Thyroid gland (tissue), 4 donors: ENCODE measurements at regions not wholly inside any gene's neighbourhood (a gene's known extent, or its start where the extent isn't known, plus 50 kb on each side); places are given as distances from the start of the nearest gene placed in this dataset.

Experiments
- DNase-seq, 2 donors: peaks; one replicate each; pipeline ENCODE4 v3.0.0-alpha.2; 2019
- H3K27ac ChIP-seq, 3 donors: fragments of 200-600 bp; sonication (generic); 1 replicate in 2 of 3; 2 replicates in 1 of 3; pipeline ENCODE4 v1.5.1; 2016 to 2019; ENCODE audit warnings: mild to moderate bottlenecking in 1 of 3, moderate library complexity in 1 of 3
- H3K27me3 ChIP-seq: fragments of 200-600 bp; sonication (generic); one replicate; pipeline ENCODE4 v1.5.1; 2019
- H3K36me3 ChIP-seq, 2 donors: fragments of 200-600 bp; sonication (generic); one replicate each; pipeline ENCODE4 v1.5.1; 2016 to 2019
- H3K4me1 ChIP-seq, 2 donors: fragments of 200-600 bp; sonication (generic); one replicate each; pipeline ENCODE4 v1.5.1; 2017 to 2019
- H3K4me3 ChIP-seq, 3 donors: fragments of 200-600 bp; sonication (generic); replicated peaks in 1 of 3; 1 replicate in 2 of 3; 2 replicates in 1 of 3; pipeline ENCODE4 v1.5.1; 2016; ENCODE audit warnings: mild to moderate bottlenecking in 1 of 3
- H3K9me3 ChIP-seq: fragments of 200-600 bp; sonication (generic); one replicate; pipeline ENCODE4 v1.5.1; 2017
- CTCF ChIP-seq, 6 experiments: fragments of 200-600 bp in 3 of 6; fragments of 450-650 bp in 3 of 6; sonication (generic) in 3 of 6; IDR thresholded peaks; one replicate each; pipeline ENCODE4 v1.5.1; 2016 to 2019; ENCODE audit warnings: antibody characterized with exemption in 6 of 6, mild to moderate bottlenecking in 2 of 6, inconsistent platforms in 1 of 6, moderate library complexity in 1 of 6
- POLR2A ChIP-seq, 2 donors: fragments of 450-650 bp; IDR thresholded peaks; one replicate each; pipeline ENCODE4 v1.6.1; 2017; ENCODE audit warnings: antibody characterized with exemption in 2 of 2, mild to moderate bottlenecking in 2 of 2, moderate library complexity in 1 of 2
- WGBS, 2 donors: methylation state at CpG; one replicate each; pipeline ENCODE4 v1.1.5; 2017; 5-methylcytosine and 5-hydroxymethylcytosine counted together
- intact Hi-C: fragments of 100-400 bp; cut with DNase I; formaldehyde crosslinking; loops from one replicate; pipeline ENCODE4 v1.15.1; 2023

DNA sequence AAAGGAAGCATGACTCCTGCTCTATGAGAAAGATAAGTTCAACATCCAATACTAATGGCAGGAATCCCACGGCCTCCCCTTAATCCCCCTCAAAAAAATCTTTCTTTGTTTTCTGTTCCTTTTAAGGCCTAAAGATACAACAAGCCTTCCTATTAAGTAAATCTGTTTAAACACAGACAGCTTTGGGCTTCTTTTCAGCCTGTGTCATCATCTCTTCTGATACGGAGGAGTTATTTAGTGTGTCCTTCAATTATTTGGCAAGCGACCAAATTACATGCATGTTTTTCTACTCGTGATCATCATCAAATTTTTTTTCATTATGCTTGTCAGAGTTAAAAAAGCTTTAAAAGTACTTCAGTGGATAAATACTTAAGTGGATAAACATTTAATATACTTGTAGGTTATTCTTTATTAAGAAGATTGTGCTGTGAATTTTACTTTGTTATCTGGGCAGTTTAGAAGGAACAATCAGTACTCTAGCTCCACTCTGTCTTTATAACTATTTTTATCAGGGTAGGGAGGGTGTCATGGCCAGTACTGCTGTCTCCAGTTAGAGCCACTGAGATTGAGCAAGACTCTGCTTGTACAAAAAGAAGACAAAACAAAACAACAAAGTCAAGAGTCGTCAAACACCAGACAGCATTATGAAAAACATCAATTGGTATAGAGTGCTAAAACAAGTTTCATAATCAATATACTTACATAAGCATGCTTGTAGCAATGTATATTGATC is 210.7 kb downstream of the PRR32 start:
- H3K27ac ChIP-seq: no peak overlapping the region

DNA sequence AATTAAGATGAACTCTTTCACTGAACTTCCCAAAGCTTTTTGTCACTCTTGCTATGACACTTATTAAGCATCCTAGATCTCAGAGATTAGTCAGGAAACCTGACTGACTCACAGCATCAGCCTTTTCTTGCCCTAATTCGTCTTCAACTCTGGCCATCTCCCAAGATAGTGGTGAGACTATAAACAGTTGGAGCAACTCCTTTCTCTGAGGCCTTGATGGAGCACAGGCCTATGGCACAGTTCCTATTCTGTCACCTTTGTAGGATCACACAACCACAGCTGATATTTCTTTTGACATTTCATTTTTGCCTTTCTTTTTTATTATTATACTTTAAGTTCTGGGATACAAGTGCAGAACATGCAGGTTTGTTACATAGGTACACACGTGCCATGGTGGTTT is 217.6 kb downstream of the PRR32 start:
- Histone ChIP-seq H3K27me3 (no peaks in the 10 kb centered on the region), H3K36me3 (no peaks in the 10 kb centered on the region), H3K4me3 (no peak overlapping the region), H3K9me3 (no peaks in the 10 kb centered on the region), H3K27ac (no peak overlapping the region), H3K4me1 (no peaks in the 10 kb centered on the region)
- TF ChIP-seq POLR2A (IDR thresholded peaks at IDR 0.05) (no peak), CTCF (IDR thresholded peaks at IDR 0.05) (no peak)
- DNase-seq: no peak
- intact Hi-C loops: no loop called here
- WGBS, 2 donors: 66 to 72% methylated on average over 2 of the region's 2 CpGs

More for the DNA sequence above, 210.7 kb downstream of the PRR32 start:
- Histone ChIP-seq H3K9me3 (no peaks in the 10 kb centered on the region), H3K36me3 (no peaks in the 10 kb centered on the region), H3K27me3 (no peaks in the 10 kb centered on the region), H3K4me1 (no peaks in the 10 kb centered on the region), H3K4me3 (no peak overlapping the region)
- intact Hi-C loops: no loop called here
- TF ChIP-seq CTCF (IDR thresholded peaks at IDR 0.05) (no peak), POLR2A (IDR thresholded peaks at IDR 0.05) (no peak)
- 46 to 48% methylated on average over 5 of the region's 5 CpGs for WGBS, 2 donors
- DNase-seq: no peak

DNA sequence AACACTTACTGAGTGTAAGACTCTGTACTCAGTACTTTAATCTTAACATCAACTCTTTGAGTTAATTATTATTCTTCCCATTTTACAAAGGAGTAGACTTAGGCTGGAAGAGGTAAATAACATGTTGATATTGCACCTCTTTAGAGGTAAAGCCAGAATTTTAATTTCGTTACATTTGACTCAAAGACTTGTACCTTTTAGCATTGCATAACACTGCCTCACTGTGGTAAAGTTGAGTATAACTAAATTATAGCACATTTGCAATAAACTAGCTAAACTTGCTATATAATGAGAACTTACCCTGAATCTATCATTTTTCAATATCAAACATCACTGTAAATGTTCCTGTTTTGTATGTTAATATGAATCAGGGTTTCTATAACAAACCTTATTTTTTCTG is 218.5 kb downstream of the PRR32 start:
- Histone ChIP-seq H3K9me3 (no peaks in the 10 kb centered on the region), H3K4me1 (no peaks in the 10 kb centered on the region), H3K27me3 (no peaks in the 10 kb centered on the region), H3K36me3 (no peaks in the 10 kb centered on the region), H3K27ac (no peak overlapping the region), H3K4me3 (no peak overlapping the region)
- intact Hi-C loops: no loop called here
- TF ChIP-seq POLR2A (IDR thresholded peaks at IDR 0.05): no peak
- TF ChIP-seq CTCF (IDR thresholded peaks at IDR 0.05): no peak
- no peak for DNase-seq
- WGBS, 2 donors: 42 to 53% methylated on average over 1 of the region's 1 CpG

- H3K36me3 ChIP-seq: no peaks in the 10 kb centered on the region
- intact Hi-C loops: no loop called here
- H3K27me3 ChIP-seq: no peaks in the 10 kb centered on the region
- H3K9me3 ChIP-seq: no peaks in the 10 kb centered on the region
- H3K27ac ChIP-seq: no peak overlapping the region
- no peaks in the 10 kb centered on the region for H3K4me1 ChIP-seq
- no peak for DNase-seq
- WGBS, 2 donors: 37 to 38% methylated on average over 3 of the region's 3 CpGs
- TF ChIP-seq POLR2A (IDR thresholded peaks at IDR 0.05) (no peak), CTCF (IDR thresholded peaks at IDR 0.05) (no peak)
- H3K4me3 ChIP-seq: no peak overlapping the region
Measured at GRCh38 chrX:127057891-127058619, 238.5 kb downstream of the PRR32 start.

- 66 to 86% methylated on average over 2 of the region's 2 CpGs for WGBS, 2 donors
- Histone ChIP-seq H3K27ac (no peak overlapping the region), H3K4me1 (no peaks in the 10 kb centered on the region), H3K9me3 (no peaks in the 10 kb centered on the region), H3K4me3 (no peak overlapping the region), H3K27me3 (no peaks in the 10 kb centered on the region), H3K36me3 (no peaks in the 10 kb centered on the region)
- TF ChIP-seq CTCF (IDR thresholded peaks at IDR 0.05): no peak
- TF ChIP-seq POLR2A (IDR thresholded peaks at IDR 0.05): no peak
- no peak for DNase-seq
- intact Hi-C loops: no loop called here
Measured at GRCh38 chrX:127085939-127086338, 266.4 kb downstream of the PRR32 start.
